ENCODE measurements at regions not wholly inside any gene's neighbourhood (a gene's known extent, or its start where the extent isn't known, plus 50 kb on each side); places are given as distances from the start of the nearest gene placed in this dataset.
"Not testable (repeated sequence)": the region's sequence is repeated elsewhere in the genome, so short reads cannot be mapped to it uniquely, and the experiment has no call there.

GRCh38 chr14:27312730-27313129, 714.9 kb upstream of the NOVA1 start:
- not testable (repeated sequence) for TF ChIP-seq CTCF (conservative IDR thresholded peaks at IDR 0.05; ENCODE audit: low read depth, low read length); ELK1 (IDR thresholded peaks at IDR 0.05; ENCODE audit: borderline replicate concordance, low read depth, low read length); BHLHE40 (IDR thresholded peaks at IDR 0.05; ENCODE audit: low read depth, low read length); SMC3 (IDR thresholded peaks at IDR 0.05; ENCODE audit: low read depth, low read length); RCOR1 (IDR thresholded peaks at IDR 0.05; ENCODE audit: insufficient replicate concordance, low read length); POLR2A (IDR thresholded peaks at IDR 0.05; ENCODE audit: low read depth, low read length); MXI1 (IDR thresholded peaks at IDR 0.05; ENCODE audit: borderline replicate concordance, low read depth, low read length); CHD1 (IDR thresholded peaks at IDR 0.05; ENCODE audit: low read depth, low read length); FOS (IDR thresholded peaks at IDR 0.05; ENCODE audit: low read depth, low read length); CEBPB (IDR thresholded peaks at IDR 0.05; ENCODE audit: low read depth, low read length); MAFK (IDR thresholded peaks at IDR 0.05; ENCODE audit: low read depth, low read length); NFE2L2 (IDR thresholded peaks at IDR 0.05; ENCODE audit: low read depth, low read length); MAZ (IDR thresholded peaks at IDR 0.05; ENCODE audit: borderline replicate concordance, low read depth, low read length); RAD21 (IDR thresholded peaks at IDR 0.05; ENCODE audit: low read length)

All from IMR-90 (cell line).